ENCODE measurements at regions not wholly inside any gene's neighbourhood (a gene's known extent, or its start where the extent isn't known, plus 50 kb on each side); places are given as distances from the start of the nearest gene placed in this dataset.

DNA sequence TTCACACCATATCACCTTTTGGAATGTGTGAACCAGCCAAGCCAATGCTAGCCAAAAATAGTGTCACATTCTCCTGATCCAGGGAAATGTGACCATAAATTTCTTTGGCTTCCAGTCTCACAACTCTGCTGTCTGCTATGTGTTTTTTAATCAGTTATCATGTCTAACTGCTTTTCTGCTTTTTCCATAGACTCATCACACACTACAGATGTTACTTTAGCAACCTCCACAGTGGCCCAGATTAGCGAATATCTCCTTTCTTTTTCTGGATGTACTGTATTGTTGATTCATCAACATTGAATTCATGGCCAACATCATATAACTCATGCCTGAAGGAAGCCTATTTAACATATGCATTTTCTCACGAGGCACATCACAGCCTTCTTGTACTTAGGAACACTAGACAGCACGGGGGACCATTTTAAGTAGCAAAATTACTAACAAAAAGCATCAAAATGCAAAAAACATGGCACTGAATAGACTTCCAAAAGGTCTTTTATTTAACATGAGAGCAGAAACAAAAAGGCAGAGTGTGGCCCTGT lies 73.1 kb upstream of the POU2AF2 start:
- WGBS (ENCODE audit: insufficient coverage, low lambda C conversion rate): 67% methylated on average over 1 of the region's 3 CpGs
- DNase-seq: no peak
- Histone ChIP-seq H3K4me1 (ENCODE audit: control insufficient read depth, insufficient read depth, low read length) (no peaks in the 10 kb centered on the region), H3K4me3 (ENCODE audit: low read length) (no peak overlapping the region), H3K9me3 (ENCODE audit: control insufficient read depth, low read depth, low read length) (no peaks in the 10 kb centered on the region), H3K27ac (ENCODE audit: low read length) (no peak overlapping the region), H3K36me3 (ENCODE audit: control insufficient read depth, insufficient read depth, low read length) (no peaks in the 10 kb centered on the region), H3K27me3 (ENCODE audit: control insufficient read depth, insufficient read depth, low read length) (no peaks in the 10 kb centered on the region)

DNA sequence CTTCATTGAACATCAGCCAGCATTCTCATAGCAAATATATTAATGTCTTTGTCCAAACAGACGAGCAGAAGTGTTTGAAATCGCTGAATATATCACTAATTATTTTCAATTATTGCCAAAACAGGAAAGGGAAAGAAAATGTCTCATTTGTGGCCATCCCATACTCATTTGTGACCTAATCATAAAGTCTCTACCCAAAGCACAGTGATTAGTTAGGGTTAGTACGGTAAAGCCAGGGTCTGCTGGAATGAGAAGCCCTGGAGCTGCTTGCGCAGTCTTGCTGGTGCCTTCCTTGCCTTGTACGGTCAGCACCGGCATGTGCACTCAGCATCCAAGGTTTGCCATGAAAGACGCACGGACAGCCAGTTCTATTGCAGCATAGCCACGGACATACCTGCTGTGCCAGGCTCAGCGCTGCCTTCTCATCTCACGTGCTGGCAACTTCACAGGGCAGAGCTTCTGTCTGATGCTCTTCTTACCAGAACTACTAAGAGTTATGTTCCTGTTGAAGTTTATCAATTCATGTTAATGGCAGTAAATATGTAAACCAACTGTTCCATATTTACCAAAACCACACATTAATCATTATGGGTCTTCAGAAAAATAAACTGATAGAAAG lies 74.7 kb upstream of the POU2AF2 start:
- no peaks in the 10 kb centered on the region for H3K9me3 ChIP-seq (ENCODE audit: control insufficient read depth, low read depth, low read length)
- no peaks in the 10 kb centered on the region for H3K4me1 ChIP-seq (ENCODE audit: control insufficient read depth, insufficient read depth, low read length)
- no peaks in the 10 kb centered on the region for H3K36me3 ChIP-seq (ENCODE audit: control insufficient read depth, insufficient read depth, low read length)
- no peak overlapping the region for H3K27ac ChIP-seq (ENCODE audit: low read length)
- DNase-seq: no peak
- H3K4me3 ChIP-seq (ENCODE audit: low read length): no peak overlapping the region
- no CpG with 5 or more reads among the region's 11 CpGs for WGBS (ENCODE audit: insufficient coverage, low lambda C conversion rate)
- no peaks in the 10 kb centered on the region for H3K27me3 ChIP-seq (ENCODE audit: control insufficient read depth, insufficient read depth, low read length)

DNA sequence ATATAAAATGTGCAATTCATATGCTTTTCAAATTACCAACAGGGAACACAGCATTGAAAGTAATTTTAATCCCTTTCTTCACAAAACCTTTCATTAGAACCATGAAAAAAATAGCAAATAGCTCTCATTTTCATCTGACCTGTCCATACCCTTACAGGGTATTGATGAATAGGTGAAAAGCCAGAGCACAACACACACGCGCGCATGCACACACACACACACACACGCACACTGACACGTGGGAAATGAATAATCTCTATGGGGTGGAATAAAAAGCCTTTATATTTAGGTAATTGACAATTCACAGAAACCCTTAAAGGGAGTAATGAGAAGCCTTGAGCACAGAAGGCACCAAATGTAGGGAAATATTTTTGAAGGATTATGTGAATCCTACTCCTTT lies 76.2 kb upstream of the POU2AF2 start:
- H3K9me3 ChIP-seq (ENCODE audit: control insufficient read depth, low read depth, low read length): no peaks in the 10 kb centered on the region

DNA sequence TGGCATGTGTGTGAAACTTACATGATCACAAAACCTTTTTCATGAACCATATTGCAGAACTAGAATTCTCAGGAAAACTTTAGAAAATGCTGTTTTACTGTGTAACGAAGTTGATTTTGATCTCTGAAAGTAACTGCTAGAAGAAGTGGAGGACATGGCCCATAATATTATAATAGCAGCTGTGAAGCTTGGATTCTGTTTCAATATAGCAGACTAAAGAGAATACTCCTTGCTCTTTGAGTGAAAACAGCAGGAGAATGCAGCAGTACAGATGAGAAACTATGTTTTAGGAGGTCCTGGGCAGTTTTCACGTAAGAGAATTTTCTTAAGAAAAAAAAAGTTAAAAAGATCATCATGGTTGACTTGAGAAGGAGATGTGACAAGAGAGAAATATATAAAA lies 76.7 kb upstream of the POU2AF2 start:
- H3K27me3 ChIP-seq (ENCODE audit: control insufficient read depth, insufficient read depth, low read length): no peaks in the 10 kb centered on the region
- H3K36me3 ChIP-seq (ENCODE audit: control insufficient read depth, insufficient read depth, low read length): no peaks in the 10 kb centered on the region
- no peaks in the 10 kb centered on the region for H3K9me3 ChIP-seq (ENCODE audit: control insufficient read depth, low read depth, low read length)
- H3K27ac ChIP-seq (ENCODE audit: low read length): no peak overlapping the region
- H3K4me3 ChIP-seq (ENCODE audit: low read length): no peak overlapping the region
- H3K4me1 ChIP-seq (ENCODE audit: control insufficient read depth, insufficient read depth, low read length): no peaks in the 10 kb centered on the region
- WGBS (ENCODE audit: insufficient coverage, low lambda C conversion rate): 100% methylated on average over 2 of the region's 2 CpGs
- DNase-seq: no peak

More for the DNA sequence above, 76.2 kb upstream of the POU2AF2 start:
- Histone ChIP-seq H3K4me3 (ENCODE audit: low read length) (no peak overlapping the region), H3K27ac (ENCODE audit: low read length) (no peak overlapping the region), H3K27me3 (ENCODE audit: control insufficient read depth, insufficient read depth, low read length) (no peaks in the 10 kb centered on the region), H3K4me1 (ENCODE audit: control insufficient read depth, insufficient read depth, low read length) (no peaks in the 10 kb centered on the region), H3K36me3 (ENCODE audit: control insufficient read depth, insufficient read depth, low read length) (no peaks in the 10 kb centered on the region)
- DNase-seq: no peak
- no CpG with 5 or more reads among the region's 5 CpGs for WGBS (ENCODE audit: insufficient coverage, low lambda C conversion rate)

DNA sequence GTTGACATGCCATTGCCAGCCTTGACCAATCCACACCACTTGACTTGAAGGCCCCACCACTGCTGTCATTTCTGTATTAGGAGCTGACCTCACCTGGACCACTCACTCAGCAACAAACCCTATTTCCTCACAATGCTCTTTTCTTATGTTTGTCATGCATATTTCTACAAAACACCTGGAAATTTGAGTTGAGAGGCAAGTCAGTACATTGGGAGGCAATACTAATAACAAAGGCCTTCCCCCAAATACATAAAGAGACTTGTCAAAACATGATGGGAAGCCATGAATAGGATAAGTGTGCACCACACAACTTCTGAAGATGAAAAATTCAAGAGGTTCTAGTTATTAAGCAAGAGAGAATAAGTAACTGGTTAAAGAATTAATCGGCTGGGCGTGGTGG lies 77.9 kb upstream of the POU2AF2 start:
- Histone ChIP-seq H3K36me3 (ENCODE audit: control insufficient read depth, insufficient read depth, low read length) (no peaks in the 10 kb centered on the region), H3K9me3 (ENCODE audit: control insufficient read depth, low read depth, low read length) (no peaks in the 10 kb centered on the region), H3K4me3 (ENCODE audit: low read length) (no peak overlapping the region), H3K27me3 (ENCODE audit: control insufficient read depth, insufficient read depth, low read length) (no peaks in the 10 kb centered on the region), H3K27ac (ENCODE audit: low read length) (no peak overlapping the region), H3K4me1 (ENCODE audit: control insufficient read depth, insufficient read depth, low read length) (no peaks in the 10 kb centered on the region)
- WGBS (ENCODE audit: insufficient coverage, low lambda C conversion rate): no CpG with 5 or more reads among the region's 2 CpGs
- DNase-seq: no peak

DNA sequence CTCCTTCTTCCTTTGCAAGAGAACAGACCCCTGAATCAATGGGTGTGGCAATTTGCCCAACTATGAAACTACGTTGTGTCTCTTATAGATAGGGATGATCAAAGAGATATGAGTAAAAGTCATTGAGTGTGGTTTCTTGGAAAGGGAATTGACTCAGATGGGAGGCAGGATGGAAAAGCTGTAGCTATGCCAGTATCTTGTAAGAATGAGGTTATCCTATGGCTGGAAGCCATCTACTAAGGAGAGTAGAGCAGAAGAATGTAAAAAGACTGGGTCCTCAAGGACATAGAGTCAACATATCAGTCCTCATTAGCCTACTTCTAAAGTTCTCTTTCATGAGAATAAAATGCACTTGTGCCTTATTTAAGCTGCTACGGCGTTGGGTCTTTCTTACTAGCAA lies 78.9 kb upstream of the POU2AF2 start:
- Histone ChIP-seq H3K27me3 (ENCODE audit: control insufficient read depth, insufficient read depth, low read length) (no peaks in the 10 kb centered on the region), H3K27ac (ENCODE audit: low read length) (no peak overlapping the region), H3K4me1 (ENCODE audit: control insufficient read depth, insufficient read depth, low read length) (no peaks in the 10 kb centered on the region), H3K4me3 (ENCODE audit: low read length) (no peak overlapping the region), H3K36me3 (ENCODE audit: control insufficient read depth, insufficient read depth, low read length) (no peaks in the 10 kb centered on the region), H3K9me3 (ENCODE audit: control insufficient read depth, low read depth, low read length) (no peaks in the 10 kb centered on the region)
- DNase-seq: no peak
- WGBS (ENCODE audit: insufficient coverage, low lambda C conversion rate): no CpG with 5 or more reads among the region's 3 CpGs

DNA sequence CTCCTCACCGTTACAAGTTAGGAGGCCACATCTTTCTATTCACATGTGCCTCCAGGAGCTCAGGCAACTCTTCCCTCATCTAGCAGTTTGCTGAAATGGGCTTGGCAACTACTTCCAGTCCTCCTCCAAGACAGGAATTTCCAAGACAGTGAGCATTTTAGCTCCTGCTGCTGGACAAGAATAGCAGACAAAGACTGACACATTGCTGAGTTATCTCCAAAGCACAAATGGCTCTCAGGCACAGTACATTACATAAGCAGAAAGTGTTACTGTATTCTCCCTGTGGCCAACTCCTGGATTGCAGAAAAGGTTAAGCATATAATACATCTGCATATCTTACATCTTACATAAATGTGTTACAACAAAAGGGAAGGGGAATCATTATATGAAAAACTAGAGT lies 83.2 kb upstream of the POU2AF2 start:
- Histone ChIP-seq H3K4me3 (ENCODE audit: low read length) (no peak overlapping the region), H3K36me3 (ENCODE audit: control insufficient read depth, insufficient read depth, low read length) (no peaks in the 10 kb centered on the region), H3K27me3 (ENCODE audit: control insufficient read depth, insufficient read depth, low read length) (no peaks in the 10 kb centered on the region), H3K4me1 (ENCODE audit: control insufficient read depth, insufficient read depth, low read length) (no peaks in the 10 kb centered on the region), H3K27ac (ENCODE audit: low read length) (no peak overlapping the region), H3K9me3 (ENCODE audit: control insufficient read depth, low read depth, low read length) (no peaks in the 10 kb centered on the region)
- no peak for DNase-seq
- no CpG with 5 or more reads among the region's 1 CpG for WGBS (ENCODE audit: insufficient coverage, low lambda C conversion rate)

DNA sequence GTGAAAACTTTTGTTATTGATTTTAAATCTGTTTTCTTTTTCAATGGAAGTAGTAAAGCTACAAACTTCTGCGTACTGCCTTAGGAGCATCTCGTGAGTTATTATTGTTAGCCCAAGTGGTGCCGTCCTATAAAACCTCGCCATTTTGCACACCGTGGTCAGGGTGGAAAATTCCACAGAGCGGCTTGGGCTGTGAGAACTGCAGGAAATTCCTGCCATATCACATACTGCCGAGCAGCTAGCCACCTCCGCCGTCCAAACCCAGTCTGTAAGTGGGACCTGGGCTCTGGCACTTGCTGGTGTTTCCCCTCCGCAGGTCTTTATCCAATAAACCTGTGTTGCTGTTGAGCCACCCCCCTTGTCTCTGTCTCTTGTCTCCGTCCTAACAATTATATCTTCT lies 88.0 kb upstream of the POU2AF2 start:
- no peak for DNase-seq
- Histone ChIP-seq H3K27ac (ENCODE audit: low read length) (no peak overlapping the region), H3K4me1 (ENCODE audit: control insufficient read depth, insufficient read depth, low read length) (no peaks in the 10 kb centered on the region), H3K4me3 (ENCODE audit: low read length) (no peak overlapping the region), H3K9me3 (ENCODE audit: control insufficient read depth, low read depth, low read length) (no peaks in the 10 kb centered on the region), H3K27me3 (ENCODE audit: control insufficient read depth, insufficient read depth, low read length) (no peaks in the 10 kb centered on the region), H3K36me3 (ENCODE audit: control insufficient read depth, insufficient read depth, low read length) (no peaks in the 10 kb centered on the region)
- WGBS (ENCODE audit: insufficient coverage, low lambda C conversion rate): 93% methylated on average over 2 of the region's 11 CpGs

DNA sequence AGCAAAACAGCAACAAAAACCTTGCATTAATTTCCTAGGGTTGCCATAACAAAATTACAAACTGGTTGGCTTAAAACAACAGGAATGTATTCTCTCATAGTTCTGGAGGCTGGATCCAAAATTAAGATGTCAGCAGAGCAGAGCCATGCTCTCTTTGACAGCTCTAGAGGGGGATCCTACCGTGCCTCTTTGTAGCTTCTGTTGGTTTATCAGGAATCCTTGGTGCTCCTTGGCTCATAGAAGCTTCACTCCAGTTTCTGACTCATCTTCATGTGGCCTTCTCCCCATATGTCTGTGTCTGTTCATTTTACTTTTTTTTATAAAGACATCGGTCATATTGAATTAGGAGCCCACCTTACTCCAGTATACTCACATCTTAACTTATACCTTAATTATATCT lies 90.5 kb upstream of the POU2AF2 start:
- H3K4me3 ChIP-seq (ENCODE audit: low read length): no peak overlapping the region
- H3K27me3 ChIP-seq (ENCODE audit: control insufficient read depth, insufficient read depth, low read length): peaks cover under 1% of the 10 kb centered on the region
- DNase-seq: no peak
- H3K27ac ChIP-seq (ENCODE audit: low read length): no peak overlapping the region
- no peaks in the 10 kb centered on the region for H3K9me3 ChIP-seq (ENCODE audit: control insufficient read depth, low read depth, low read length)
- no peaks in the 10 kb centered on the region for H3K4me1 ChIP-seq (ENCODE audit: control insufficient read depth, insufficient read depth, low read length)
- 100% methylated on average over 1 of the region's 2 CpGs for WGBS (ENCODE audit: insufficient coverage, low lambda C conversion rate)
- no peaks in the 10 kb centered on the region for H3K36me3 ChIP-seq (ENCODE audit: control insufficient read depth, insufficient read depth, low read length)

DNA sequence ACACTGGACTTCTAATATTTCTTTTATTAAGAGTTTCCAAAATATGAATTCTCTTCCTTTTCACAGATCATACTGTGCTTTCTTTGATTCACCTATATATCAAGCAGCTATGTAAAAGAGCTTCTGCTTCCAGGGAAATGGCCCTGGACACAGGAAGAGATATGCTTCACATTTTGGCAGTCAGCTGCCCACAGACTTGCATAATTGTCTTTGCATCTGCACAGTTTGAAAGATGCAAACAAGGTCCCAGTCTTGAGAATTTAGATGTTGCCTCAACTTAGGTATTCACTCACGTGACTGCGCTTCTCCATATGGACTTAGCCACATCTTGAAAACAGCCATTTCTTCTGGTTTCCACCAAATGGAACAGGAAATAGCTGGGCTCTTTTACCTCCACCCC lies 92.3 kb upstream of the POU2AF2 start:
- no peak for DNase-seq
- Histone ChIP-seq H3K9me3 (ENCODE audit: control insufficient read depth, low read depth, low read length) (no peaks in the 10 kb centered on the region), H3K4me3 (ENCODE audit: low read length) (no peak overlapping the region), H3K4me1 (ENCODE audit: control insufficient read depth, insufficient read depth, low read length) (no peaks in the 10 kb centered on the region), H3K27me3 (ENCODE audit: control insufficient read depth, insufficient read depth, low read length) (peaks cover 5% of the 10 kb centered on the region), H3K27ac (ENCODE audit: low read length) (no peak overlapping the region), H3K36me3 (ENCODE audit: control insufficient read depth, insufficient read depth, low read length) (no peaks in the 10 kb centered on the region)
- WGBS (ENCODE audit: insufficient coverage, low lambda C conversion rate): no CpG with 5 or more reads among the region's 2 CpGs

DNA sequence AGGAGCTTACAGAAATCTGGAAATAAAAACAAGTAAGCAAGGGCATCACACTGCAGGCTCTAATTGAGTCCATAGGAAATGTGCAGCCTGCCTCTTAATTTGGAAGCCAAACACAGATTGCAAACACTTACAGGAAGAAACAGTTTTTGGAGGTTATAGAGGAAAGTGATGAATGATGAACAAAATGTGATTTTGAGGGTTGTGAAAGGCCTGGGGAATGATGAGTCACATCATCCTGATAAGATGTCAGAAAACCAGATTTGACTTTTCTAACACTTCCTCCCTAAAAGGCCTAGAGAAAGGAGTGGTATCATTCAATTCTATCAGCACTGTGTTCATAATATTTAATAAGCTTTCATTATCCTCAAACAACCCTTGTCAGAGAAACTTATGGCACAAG lies 96.6 kb upstream of the POU2AF2 start:
- Histone ChIP-seq H3K4me3 (ENCODE audit: low read length) (no peak overlapping the region), H3K27me3 (ENCODE audit: control insufficient read depth, insufficient read depth, low read length) (peaks cover 5% of the 10 kb centered on the region), H3K36me3 (ENCODE audit: control insufficient read depth, insufficient read depth, low read length) (no peaks in the 10 kb centered on the region), H3K27ac (ENCODE audit: low read length) (no peak overlapping the region), H3K9me3 (ENCODE audit: control insufficient read depth, low read depth, low read length) (no peaks in the 10 kb centered on the region), H3K4me1 (ENCODE audit: control insufficient read depth, insufficient read depth, low read length) (no peaks in the 10 kb centered on the region)
- no peak for DNase-seq

Measured in large intestine (tissue), 3 donors.